ENCODE measurements at regions not wholly inside any gene's neighbourhood (a gene's known extent, or its start where the extent isn't known, plus 50 kb on each side); places are given as distances from the start of the nearest gene placed in this dataset.

- no peak for DNase-seq (ENCODE audit: low read depth in 2 of 3, low spot score in 2 of 3)
Observed at GRCh38 chr14:98514016-98514415, 758.0 kb downstream of the BCL11B start.

GRCh38 chr14:98536256-98536655 is 735.7 kb downstream of the BCL11B start:
- DNase-seq (ENCODE audit: low read depth in 2 of 3, low spot score in 2 of 3): no peak

GRCh38 chr14:98542316-98542715 is 729.7 kb downstream of the BCL11B start:
- DNase-seq (ENCODE audit: low read depth in 2 of 3, low spot score in 2 of 3): no peak

GRCh38 chr14:98543074-98543473 is 728.9 kb downstream of the BCL11B start:
- peak in 2 of 3 donors; percentile 1 to 36 for DNase-seq (ENCODE audit: low read depth in 2 of 3, low spot score in 2 of 3)

GRCh38 chr14:98544174-98544573 is 727.8 kb downstream of the BCL11B start:
- no peak for DNase-seq (ENCODE audit: low read depth in 2 of 3, low spot score in 2 of 3)

GRCh38 chr14:98545181-98545580 is 726.8 kb downstream of the BCL11B start:
- DNase-seq (ENCODE audit: low read depth in 2 of 3, low spot score in 2 of 3): peak in 2 of 3 donors; percentile 4 to 52

GRCh38 chr14:98548071-98548686 is 723.8 kb downstream of the BCL11B start:
- peak in 2 of 3 donors; percentile 32 to 64 for DNase-seq (ENCODE audit: low read depth in 2 of 3, low spot score in 2 of 3)

GRCh38 chr14:98551028-98551427 is 721.0 kb downstream of the BCL11B start:
- no peak for DNase-seq (ENCODE audit: low read depth in 2 of 3, low spot score in 2 of 3)

GRCh38 chr14:98555440-98555839 is 716.6 kb downstream of the BCL11B start:
- DNase-seq (ENCODE audit: low read depth in 2 of 3, low spot score in 2 of 3): no peak

GRCh38 chr14:98564006-98564405 is 708.0 kb downstream of the BCL11B start:
- no peak for DNase-seq (ENCODE audit: low read depth in 2 of 3, low spot score in 2 of 3)

- DNase-seq (ENCODE audit: low read depth in 2 of 3, low spot score in 2 of 3): no peak
Observed at GRCh38 chr14:98564541-98564940, 707.5 kb downstream of the BCL11B start.

- DNase-seq (ENCODE audit: low read depth in 2 of 3, low spot score in 2 of 3): no peak
Observed at GRCh38 chr14:98571104-98571503, 700.9 kb downstream of the BCL11B start.

- DNase-seq (ENCODE audit: low read depth in 2 of 3, low spot score in 2 of 3): no peak
Observed at GRCh38 chr14:98573082-98573481, 698.9 kb downstream of the BCL11B start.

GRCh38 chr14:98576463-98576862 is 695.5 kb downstream of the BCL11B start:
- DNase-seq (ENCODE audit: low read depth in 2 of 3, low spot score in 2 of 3): no peak

- DNase-seq (ENCODE audit: low read depth in 2 of 3, low spot score in 2 of 3): no peak
Observed at GRCh38 chr14:98578204-98578603, 693.8 kb downstream of the BCL11B start.

GRCh38 chr14:98579140-98579539 is 692.9 kb downstream of the BCL11B start:
- DNase-seq (ENCODE audit: low read depth in 2 of 3, low spot score in 2 of 3): no peak

- DNase-seq (ENCODE audit: low read depth in 2 of 3, low spot score in 2 of 3): peak; percentile 1 to 24 (median 4)
Observed at GRCh38 chr14:98580131-98580678, 691.8 kb downstream of the BCL11B start.

- DNase-seq (ENCODE audit: low read depth in 2 of 3, low spot score in 2 of 3): no peak
Observed at GRCh38 chr14:98582276-98582675, 689.7 kb downstream of the BCL11B start.

- no peak for DNase-seq (ENCODE audit: low read depth in 2 of 3, low spot score in 2 of 3)
Observed at GRCh38 chr14:98591161-98591560, 680.8 kb downstream of the BCL11B start.

- DNase-seq (ENCODE audit: low read depth in 2 of 3, low spot score in 2 of 3): no peak
Observed at GRCh38 chr14:98592611-98593170, 679.3 kb downstream of the BCL11B start.

- no peak for DNase-seq (ENCODE audit: low read depth in 2 of 3, low spot score in 2 of 3)
Observed at GRCh38 chr14:98593361-98593761, 678.6 kb downstream of the BCL11B start.

GRCh38 chr14:98594156-98594555 is 677.8 kb downstream of the BCL11B start:
- DNase-seq (ENCODE audit: low read depth in 2 of 3, low spot score in 2 of 3): no peak

Measured in hematopoietic multipotent progenitor cell (in vitro differentiated cells).